OCI-LY7 (cell line): ENCODE measurements at regions not wholly inside any gene's neighbourhood (a gene's known extent, or its start where the extent isn't known, plus 50 kb on each side); places are given as distances from the start of the nearest gene placed in this dataset.

Source experiments
- CTCF ChIP-seq: fragments of 200-600 bp; sonication (generic); conservative IDR thresholded peaks from 2 replicates; pipeline ENCODE4 v1.5.1; 2014; ENCODE audit warnings: mild to moderate bottlenecking, antibody characterized with exemption, low read length, moderate library complexity, mixed read lengths
- EZH2phosphoT487 ChIP-seq: fragments of 200-600 bp; sonication (generic); IDR thresholded peaks from 2 replicates; pipeline ENCODE4 v1.6.1; 2018; ENCODE audit warnings: low read depth, borderline replicate concordance, mild to moderate bottlenecking, mixed run types, antibody characterized with exemption, low read length, moderate library complexity, mixed read lengths

GRCh38 chr13:111948811-111949210 is 118.1 kb upstream of the SOX1 start:
- TF ChIP-seq CTCF (no peak), EZH2phosphoT487 (no peak)
